ENCODE measurements at regions not wholly inside any gene's neighbourhood (a gene's known extent, or its start where the extent isn't known, plus 50 kb on each side); places are given as distances from the start of the nearest gene placed in this dataset.

DNA sequence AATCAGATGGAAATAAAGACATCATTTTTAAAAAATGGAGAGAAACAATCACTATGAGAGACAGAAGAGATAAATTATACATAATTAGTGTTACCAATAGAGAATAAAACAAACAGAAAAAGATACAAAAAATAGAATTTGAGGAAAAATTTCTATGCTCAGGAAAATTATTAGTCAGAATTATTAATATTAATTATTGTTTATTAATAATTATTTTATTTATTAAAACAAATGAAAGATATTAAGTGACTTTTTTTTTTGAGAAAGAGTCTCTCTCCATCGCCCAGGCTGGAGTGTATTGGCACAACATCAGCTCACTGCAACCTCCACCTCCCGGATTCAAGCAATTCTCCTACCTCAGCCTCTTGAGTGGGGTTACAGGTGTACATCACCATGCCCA is 299.8 kb upstream of the NR5A2 start:
- DNase-seq, result no peak

- no peak for DNase-seq
These were observed 299.2 kb upstream of the NR5A2 start for GRCh38 chr1:199728345-199728744.

DNA sequence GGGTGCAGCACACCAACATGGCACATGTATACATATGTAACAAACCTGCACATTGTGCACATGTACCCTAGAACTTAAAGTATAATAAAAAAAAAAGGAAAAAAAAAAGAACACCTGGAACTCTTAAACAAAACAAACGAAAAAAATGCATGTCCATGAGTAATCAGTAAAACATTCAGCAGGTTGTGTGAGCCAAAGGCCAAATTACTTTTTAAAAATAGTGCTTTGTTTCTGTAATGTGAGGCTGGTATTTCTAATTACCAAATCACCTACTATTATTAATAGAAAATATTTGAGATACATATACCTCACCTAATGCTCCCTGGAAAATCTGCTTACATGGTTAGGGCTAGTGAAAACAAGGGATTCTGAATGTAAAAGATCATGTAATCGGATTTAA is 294.4 kb upstream of the NR5A2 start:
- no peak for DNase-seq

DNA sequence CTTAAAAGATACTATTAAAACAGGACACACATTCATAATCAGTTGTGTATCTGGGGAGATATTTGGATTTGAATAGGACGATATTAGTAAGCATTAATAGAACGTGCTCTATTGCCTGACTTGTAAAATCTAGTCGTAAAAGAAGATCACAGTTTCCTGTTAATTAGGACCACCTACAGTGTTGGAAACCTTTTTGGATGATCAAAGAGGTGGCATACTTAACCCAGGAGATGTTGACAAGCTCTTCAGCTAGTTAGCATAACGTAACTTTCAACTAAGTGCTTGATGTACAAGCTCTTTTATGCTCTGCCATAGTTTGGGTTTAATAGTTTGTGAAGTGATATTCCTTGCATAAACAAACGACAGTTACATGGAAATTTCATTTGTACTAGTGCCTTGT is 293.3 kb upstream of the NR5A2 start:
- DNase-seq, result no peak

GRCh38 chr1:199735660-199736059 is 291.9 kb upstream of the NR5A2 start:
- DNase-seq, result no peak

GRCh38 chr1:199736646-199737045 is 290.9 kb upstream of the NR5A2 start:
- DNase-seq, result no peak

GRCh38 chr1:199741586-199741985 is 285.9 kb upstream of the NR5A2 start:
- DNase-seq, result no peak

DNA sequence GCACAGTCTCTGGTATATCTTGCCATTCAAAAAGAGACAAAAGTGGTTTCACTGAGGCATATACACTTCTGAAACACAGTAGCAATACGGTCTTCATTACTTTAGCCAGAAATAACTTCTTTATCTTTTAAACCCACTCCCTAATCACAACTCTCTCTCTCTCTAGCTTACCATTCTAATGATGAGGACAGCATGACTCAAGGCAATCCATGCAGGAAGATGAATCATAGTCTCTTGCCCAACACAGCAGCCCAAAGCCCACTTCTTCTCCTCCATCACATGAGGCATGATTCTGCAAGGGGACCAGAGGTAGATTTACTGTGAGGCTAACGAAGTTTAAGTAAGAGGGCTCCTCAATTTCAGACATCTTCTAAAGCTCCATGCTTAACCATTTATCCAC is 285.0 kb upstream of the NR5A2 start:
- DNase-seq, result no peak

DNA sequence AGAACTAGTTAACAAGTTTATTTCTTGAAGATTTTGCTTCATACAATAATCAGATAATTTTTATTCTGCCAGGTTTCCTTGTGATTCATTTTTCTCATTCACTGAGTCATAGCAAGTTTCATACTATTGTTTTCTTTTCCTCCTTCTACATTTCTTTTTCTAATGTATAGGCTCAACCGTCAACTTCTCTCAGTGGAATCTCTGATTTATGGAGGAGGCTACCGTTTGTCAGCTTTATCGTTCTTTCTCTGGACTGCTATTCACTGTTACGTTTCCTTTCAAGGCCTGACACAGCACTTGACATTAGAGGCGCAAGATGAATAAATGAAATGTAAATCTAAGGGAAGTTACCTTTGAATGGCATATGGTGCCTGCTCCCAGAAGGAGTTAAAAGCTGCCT is 284.3 kb upstream of the NR5A2 start:
- no peak for DNase-seq

DNA sequence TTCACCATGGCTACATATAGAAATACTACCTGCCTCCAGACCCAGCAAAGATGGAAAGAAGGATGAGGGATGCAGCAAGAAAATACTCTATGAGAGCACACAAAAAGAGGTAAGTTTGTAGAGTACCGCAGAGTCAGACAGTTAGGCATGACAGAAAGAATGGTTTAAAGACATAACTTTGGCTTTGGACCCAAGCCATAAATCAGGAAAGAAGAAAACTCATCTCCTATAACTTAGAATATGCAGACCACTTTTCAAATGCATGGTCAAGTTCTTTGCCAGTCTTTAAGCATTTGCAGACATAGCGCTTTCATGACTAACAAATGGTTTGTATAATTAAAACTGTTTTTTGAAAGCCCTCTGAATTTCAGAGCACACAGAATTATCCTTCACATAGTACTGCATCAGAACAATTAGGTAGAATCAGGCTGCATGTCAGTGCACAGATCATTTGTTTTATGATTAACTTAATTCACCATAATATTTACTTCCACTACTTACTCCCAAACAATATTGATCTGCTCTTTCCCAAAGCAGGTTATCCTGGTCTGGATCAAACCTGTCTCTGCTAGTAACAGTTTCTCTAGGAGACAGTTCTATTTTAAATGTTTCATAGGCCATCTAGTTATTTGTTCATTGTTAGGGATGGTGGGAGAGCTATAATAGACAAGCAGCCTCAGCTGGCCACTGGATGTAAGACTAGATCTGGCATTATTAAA is 280.7 kb upstream of the NR5A2 start:
- no peak for DNase-seq

DNA sequence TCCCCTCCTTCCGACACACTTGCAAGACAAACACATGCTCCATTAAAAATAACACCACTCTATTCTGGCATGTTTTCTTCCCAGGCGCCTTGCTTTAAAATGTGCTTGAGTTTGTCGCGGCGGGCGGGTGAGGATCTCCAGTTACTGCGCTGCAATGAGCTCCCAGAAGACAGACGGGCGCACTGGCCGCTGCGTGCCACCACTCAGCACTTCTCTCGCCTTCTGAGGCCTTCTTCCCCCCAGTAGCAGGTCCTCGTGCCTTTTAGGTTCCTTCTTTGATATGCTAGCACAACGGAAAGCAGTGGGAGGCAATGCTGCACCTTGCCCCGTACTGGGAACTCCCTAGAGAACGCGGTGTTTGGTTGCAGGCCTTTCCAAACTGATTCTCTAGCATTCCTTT is 279.5 kb upstream of the NR5A2 start:
- DNase-seq, result no peak

DNA sequence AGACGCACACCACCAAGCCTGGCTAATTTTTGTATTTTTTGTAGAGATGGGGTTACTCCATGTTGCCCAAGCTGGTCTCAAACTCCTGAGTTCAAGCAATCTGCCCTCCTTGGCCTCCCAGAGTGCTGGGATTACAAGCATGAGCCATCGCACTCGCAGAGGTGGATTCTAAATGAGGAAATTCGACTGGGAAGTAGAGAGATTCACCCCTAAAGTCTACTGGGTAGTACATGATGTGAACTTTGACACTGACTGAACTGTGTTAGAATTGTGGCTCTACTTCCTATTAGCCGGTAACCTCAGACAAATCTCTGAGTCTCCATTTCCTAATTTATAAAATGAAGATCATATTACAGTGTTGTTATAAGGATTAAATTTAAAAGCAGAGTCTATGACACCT is 276.0 kb upstream of the NR5A2 start:
- no peak for DNase-seq

GRCh38 chr1:199751962-199752687 is 275.4 kb upstream of the NR5A2 start:
- no peak for DNase-seq

DNA sequence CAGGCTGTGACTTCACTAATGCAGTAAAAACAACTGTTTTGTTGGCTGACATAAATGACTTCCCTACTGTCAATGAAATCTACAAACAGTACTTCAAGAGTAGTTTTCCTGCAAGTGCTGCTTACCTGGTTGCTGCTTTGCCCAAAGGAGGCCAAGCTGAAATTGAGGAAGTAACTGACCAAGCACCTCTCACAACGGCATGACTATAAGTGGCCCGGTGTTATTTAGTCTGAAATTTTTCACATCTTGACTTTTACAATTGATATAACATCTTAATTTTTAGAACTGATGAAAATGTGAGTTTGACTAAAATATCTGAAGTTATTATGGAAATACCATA is 274.9 kb upstream of the NR5A2 start:
- no peak for DNase-seq

DNA sequence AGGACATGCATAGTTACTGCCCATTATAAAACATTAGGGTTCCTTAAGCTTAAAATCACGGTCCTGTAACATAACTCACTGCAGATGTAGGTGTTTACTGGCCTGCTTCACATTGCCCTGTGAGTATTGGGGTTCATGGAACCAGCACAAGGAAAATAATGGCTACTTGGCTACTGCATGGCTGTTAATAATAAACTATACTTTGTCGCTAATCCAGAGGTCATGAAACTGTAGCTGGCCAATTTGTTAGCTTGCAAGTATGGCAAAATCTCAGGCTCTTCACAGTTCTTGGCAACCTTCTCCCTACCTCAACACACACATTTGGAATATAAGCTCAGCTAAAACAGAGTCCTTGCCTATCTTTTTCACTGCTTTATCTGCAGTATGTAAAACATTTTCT is 274.0 kb upstream of the NR5A2 start:
- DNase-seq, result no peak

DNA sequence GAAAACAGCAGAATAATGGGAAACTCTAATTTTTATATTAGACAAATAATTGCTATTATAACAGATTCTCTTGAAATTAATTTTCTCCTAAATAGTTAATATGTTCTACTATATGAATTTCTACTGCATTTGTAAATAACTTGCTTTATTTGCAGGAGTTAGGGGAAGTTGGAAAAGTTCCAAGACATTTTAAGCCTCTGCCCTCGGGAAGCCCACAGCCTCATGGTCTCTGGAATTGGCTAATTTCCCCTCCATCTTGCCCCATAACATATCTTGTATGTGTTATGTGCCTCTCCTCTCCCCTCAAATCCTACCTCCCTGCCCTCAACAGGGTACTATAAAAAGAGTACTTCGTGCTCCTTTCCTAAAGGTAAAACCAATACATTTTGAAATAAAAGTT is 271.4 kb upstream of the NR5A2 start:
- DNase-seq, result no peak

GRCh38 chr1:199758626-199759255 is 268.8 kb upstream of the NR5A2 start:
- no peak for DNase-seq

GRCh38 chr1:199759268-199759730 is 268.2 kb upstream of the NR5A2 start:
- DNase-seq, result no peak

DNA sequence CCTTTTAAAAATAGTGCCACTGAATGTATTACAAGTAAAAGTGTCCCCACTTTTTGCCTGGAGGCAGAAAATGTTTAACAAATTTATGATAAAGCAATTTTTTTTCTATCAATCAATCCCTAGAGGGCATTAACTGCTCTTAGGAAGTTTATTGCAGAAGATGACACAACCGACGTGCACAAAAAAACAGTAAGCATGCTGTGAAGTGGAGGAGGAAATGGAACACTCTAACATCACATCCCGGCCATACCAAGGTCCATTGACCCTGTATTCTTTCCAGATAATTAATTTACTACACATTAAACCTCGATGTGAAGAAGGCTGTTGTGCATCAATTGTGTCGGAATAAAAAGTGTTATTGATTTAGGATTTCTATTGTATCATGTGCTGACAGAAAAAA is 264.9 kb upstream of the NR5A2 start:
- DNase-seq, result no peak

DNA sequence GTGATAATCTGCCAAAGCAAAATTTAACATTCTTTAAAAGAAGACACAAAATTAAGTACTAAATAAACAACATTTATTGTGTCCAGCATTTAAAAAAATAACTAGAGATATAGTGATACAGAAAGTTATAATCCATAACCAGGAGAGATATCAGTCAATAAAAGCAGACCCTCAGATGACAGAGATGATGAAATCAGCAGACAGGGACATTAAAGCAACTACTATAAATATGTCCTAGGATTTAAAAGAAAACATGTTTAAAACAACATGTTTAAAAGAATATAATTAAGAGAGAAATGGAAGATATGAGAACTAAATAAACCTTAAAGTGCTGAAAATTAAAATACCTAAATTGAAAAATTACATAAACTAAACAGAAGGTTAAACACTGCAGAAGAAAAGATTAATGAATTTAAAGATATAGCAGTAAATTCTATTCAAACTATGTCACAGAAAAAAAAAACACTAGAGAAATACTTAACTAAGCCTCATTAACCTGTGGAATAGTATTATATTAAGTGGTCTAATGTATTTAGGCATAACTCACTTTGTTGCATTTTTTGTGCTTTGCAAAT is 261.2 kb upstream of the NR5A2 start:
- DNase-seq, result no peak

DNA sequence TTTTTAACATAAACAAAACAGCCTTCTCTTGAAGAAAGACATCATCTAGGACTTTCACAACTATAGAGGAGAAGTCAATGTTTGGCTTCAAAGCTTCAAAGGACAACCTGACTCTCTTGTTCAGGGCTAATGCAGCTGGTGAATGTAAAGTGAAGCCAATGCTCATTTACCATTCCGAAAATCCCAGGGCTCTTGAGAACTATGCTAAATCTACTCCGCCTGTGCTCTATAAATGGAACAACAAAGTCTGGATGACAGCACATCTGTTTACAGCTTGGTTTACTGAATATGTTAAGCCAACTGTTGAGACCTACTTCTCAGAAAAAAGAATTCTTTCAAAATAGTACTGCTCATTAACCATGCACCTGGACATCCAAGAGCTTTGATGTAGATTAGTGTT is 259.8 kb upstream of the NR5A2 start:
- DNase-seq, result no peak

DNA sequence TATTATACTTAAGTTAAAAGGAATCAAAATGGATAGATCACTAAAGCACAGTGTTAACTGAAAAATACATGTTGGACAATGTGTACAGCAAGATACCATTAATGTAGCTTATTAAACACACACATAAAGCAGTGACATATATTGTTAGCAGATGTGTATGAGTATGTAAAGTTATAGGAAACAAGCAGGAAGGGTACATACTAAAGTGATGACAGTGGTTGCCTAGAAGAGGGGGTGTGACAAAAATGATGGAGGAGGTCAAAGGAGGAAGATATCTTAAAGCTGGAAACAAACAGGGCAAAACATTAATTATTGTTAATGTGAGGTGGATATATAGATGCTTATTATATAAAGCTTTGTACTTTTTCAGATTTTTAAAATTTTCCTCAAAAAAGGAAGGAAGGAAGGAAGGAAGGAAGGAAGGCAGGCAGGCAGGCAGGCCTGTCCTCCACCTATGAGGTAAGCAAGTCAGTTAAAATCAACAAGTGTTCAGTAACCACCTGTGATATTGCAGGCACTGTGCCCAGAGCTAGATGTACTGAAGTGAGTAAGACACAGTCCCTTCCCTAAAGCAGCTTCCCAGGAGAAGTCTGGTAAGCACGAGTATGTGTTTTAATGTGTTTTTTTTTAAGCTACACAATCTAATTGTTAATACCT is 252.9 kb upstream of the NR5A2 start:
- DNase-seq, result no peak
